GM12873 (cell line): ENCODE measurements at regions not wholly inside any gene's neighbourhood (a gene's known extent, or its start where the extent isn't known, plus 50 kb on each side); places are given as distances from the start of the nearest gene placed in this dataset.

ENCODE experiments used
- TF ChIP-seq, protein P1 (sequence below): IDR thresholded peaks from 2 replicates; pipeline ENCODE4 v1.5.1; 2012; ENCODE audit warnings: low read depth, mild to moderate bottlenecking, moderate library complexity, low read length, control low read depth; ENCODE audit not compliant: insufficient read depth; ENCODE audit errors: missing control alignments

DNA sequence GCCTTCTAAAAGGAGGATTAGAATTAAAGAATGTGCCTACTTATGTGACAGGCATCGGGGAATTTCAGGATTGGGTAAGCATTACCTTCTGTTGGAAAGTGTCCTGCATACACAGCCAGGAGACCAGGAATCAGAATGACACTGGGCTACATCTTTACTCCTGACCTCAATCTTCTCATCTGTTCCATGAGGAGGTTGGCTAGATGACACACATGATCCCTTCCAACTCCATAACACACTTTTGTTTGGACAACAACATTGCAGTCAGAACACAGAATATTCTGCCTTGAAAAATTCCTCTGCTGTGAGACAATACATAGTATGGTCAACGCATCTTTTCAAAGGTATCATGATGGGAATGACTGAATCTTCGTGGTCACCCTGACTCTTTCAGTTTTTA is 1281.2 kb upstream of the SORCS1 start:
- TF ChIP-seq, protein P1, sequence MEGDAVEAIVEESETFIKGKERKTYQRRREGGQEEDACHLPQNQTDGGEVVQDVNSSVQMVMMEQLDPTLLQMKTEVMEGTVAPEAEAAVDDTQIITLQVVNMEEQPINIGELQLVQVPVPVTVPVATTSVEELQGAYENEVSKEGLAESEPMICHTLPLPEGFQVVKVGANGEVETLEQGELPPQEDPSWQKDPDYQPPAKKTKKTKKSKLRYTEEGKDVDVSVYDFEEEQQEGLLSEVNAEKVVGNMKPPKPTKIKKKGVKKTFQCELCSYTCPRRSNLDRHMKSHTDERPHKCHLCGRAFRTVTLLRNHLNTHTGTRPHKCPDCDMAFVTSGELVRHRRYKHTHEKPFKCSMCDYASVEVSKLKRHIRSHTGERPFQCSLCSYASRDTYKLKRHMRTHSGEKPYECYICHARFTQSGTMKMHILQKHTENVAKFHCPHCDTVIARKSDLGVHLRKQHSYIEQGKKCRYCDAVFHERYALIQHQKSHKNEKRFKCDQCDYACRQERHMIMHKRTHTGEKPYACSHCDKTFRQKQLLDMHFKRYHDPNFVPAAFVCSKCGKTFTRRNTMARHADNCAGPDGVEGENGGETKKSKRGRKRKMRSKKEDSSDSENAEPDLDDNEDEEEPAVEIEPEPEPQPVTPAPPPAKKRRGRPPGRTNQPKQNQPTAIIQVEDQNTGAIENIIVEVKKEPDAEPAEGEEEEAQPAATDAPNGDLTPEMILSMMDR, result no peak

DNA sequence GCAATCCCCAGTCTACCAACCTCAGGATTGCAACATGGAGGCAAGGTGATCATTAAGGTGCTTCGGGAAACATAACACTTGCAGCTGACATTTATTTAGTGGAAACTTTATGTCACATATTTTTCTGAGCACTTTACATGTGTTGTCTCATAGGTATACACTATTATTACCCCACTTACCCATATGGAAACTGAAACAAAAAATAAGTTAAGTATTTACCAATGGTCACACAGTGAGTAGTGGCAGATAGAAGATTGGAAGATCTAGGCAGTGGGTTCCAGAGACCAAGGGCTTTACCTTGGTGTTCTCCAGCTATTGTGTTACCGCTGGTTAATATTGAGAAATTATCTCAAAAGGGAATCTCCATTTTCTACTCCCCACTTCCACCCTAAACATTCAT is 1279.1 kb upstream of the SORCS1 start:
- TF ChIP-seq, protein P1, result no peak

DNA sequence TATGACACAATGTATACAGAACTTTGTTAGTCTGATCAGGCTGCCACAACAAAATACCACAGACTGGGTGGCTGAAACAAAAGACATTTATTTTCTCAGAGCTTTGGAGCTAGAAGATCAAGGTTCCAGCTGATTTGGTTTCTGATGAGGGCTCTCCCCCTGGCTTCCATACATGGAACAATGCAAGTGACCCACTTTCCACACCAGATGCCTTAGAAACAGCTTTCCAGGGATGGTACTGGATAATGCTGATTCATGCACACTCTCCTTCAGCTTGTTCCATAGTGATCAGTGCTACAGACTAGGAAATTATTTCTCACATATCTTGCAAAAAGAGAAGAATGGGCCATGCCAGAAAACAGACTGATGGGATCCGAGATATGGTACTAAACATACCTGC is 1274.9 kb upstream of the SORCS1 start:
- TF ChIP-seq, protein P1, result no peak

DNA sequence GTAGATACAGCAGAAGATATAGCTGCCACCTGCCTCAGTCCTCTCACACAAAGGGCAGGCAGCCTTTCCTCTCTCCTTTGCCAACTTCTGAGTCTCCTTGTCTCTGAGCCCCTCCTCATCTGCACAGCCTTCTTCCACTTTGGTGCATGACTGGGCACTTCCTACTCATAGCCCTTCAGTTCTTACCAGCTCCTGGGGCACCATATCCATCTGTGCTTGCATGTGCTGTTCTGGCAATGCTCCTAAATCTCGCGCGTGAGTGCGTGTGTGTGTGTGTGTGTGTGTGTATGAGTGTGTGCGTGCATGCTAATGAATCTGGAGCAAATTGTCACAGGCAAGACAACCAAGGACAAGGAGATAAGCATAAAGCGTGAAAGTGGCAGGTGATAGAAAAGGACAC is 1271.6 kb upstream of the SORCS1 start:
- TF ChIP-seq, protein P1, result no peak

DNA sequence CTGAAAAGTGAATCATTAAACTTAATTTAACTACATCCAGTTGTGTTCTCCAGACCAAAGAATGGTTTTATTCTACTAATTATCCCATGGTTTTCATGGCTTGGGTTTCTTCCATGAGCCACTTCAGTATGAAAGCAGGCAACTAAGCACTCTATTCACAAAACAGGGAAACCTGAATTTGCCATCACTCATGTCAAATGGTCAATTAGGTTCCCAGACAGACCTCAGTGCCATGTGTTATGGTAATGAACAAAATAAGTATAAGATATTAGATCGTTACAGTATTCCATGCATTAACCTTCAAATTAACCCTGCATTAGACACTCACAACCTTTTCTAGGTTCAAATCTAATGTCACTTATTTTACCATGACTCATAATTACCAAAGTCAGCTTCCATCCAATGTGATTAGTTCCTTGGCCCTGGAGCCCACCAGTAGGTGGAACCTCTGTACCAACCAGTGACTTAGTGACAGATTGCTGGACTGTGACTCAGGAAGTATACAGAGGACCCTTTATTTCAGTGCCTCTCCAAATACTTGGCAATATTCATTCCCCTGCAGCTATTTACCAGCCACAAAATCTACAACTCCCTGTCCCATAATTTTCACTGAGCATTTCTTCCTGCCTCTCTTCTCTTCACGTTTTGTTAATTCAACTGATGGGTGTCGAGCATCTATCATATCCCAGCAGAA is 1270.2 kb upstream of the SORCS1 start:
- TF ChIP-seq, protein P1, result no peak

DNA sequence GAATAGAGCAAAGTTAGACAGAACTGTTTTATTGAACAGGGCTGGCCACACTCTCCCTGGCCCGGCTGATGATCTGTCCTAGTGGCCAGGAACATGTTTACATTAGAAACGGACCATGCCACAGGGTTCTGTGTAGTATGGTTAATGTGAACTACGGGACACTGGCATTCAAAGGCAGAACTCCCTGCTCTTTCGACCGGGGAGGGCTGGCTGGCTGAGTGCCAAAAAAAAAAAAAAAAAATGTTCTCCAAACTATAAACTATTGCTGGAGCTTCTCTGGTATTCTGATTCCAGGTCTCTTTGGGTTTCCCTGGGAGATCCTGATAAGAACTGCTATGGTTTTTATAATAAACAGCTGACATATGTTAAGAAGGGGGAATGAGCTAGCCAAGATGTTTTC is 1262.6 kb upstream of the SORCS1 start:
- TF ChIP-seq, protein P1, result no peak

DNA sequence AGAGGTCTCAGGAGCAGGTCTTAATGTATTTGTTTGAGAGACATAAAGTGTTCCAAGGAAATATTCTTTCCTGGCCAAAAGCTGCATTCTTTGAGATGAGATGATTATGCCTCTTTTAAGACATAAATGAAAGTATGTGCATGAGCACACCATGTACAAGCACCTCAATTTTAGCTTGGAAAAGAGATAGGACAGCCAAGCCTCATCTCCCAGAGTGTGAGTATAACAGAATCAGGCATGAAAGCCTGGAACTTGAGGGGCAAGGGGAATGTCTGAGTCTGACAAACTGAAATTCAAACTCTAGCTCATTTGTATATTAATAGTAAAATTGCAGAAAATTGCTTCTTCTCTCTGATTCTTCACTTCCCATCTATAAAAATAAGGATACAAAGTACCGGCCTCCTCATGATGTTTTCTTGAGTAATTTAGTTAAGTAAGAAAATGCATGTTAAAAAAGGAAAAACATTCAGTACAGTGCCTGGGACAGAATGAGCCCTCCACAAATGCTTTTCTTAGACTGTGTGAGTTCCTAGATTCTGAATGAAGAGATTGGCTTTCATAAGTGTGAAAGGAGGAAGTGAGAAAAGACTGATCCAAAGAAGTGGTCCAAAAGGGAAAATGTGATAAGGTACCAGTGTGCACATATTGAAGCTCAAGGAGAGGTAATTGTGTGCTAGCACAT is 1260.9 kb upstream of the SORCS1 start:
- TF ChIP-seq, protein P1, result no peak
